ENCODE measurements at regions not wholly inside any gene's neighbourhood (a gene's known extent, or its start where the extent isn't known, plus 50 kb on each side); places are given as distances from the start of the nearest gene placed in this dataset.

DNA sequence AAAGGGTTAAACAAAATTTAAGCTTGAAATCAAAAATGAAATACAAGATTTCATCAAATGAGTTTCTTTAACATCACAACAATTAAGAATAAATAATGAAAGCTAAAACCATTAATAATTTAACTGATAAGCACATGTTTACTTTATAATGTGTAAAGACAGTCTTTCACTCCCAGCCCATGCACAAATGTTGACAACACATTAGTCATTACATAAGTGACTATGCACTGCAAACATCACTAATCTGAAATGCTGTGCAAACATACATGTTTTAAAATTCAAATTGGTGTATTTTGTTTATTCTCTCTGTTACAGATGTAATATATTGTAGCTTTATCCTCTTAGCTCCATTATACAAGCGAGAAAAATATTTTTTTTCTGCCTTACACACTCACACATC, 220.6 kb upstream of the CPXCR1 start:
- Histone ChIP-seq H4K20me1 (replicated peaks; ENCODE audit: insufficient read depth) (no peaks in the 10 kb centered on the region), H3K4me3 (no peak overlapping the region), H2AFZ (no peak overlapping the region), H3F3A (replicated peaks; ENCODE audit: low read depth) (no peaks in the 10 kb centered on the region), H3K4me2 (no peak overlapping the region), H3K27ac (ENCODE audit: low read depth) (no peak overlapping the region), H3K79me2 (replicated peaks; ENCODE audit: insufficient read depth) (no peaks in the 10 kb centered on the region), H3K9me2 (ENCODE audit: insufficient read depth) (no peaks in the 10 kb centered on the region), H3K4me1 (ENCODE audit: insufficient read depth) (no peaks in the 10 kb centered on the region), H3K27me3 (ENCODE audit: insufficient read depth) (no peaks in the 10 kb centered on the region), H3K36me3 (ENCODE audit: insufficient read depth) (no peaks in the 10 kb centered on the region)
- Mint-ChIP-seq H3K36me3 (ENCODE audit: low read depth) (no peaks in the 10 kb centered on the region; the same call in 2 of the 3 replicates), H3K27me3 (ENCODE audit: insufficient read depth, low read depth, poor library complexity) (no peaks in the 10 kb centered on the region), H3K27ac (no peak overlapping the region), H3K4me3 (no peak overlapping the region), H3K4me1 (no peaks in the 10 kb centered on the region), H3K9me3 (peaks cover 12% of the 10 kb centered on the region; the same call in 2 of the 3 replicates)
- no peak for ATAC-seq
- DNase-seq (ENCODE audit: low spot score) = no peak
- TF ChIP-seq ZNF331 (CRISPR knock-in tag; IDR thresholded peaks at IDR 0.05; ENCODE audit: low read depth) = no peak
- no peak for TF ChIP-seq NANOG (IDR thresholded peaks at IDR 0.05; ENCODE audit: borderline replicate concordance)
- TF ChIP-seq, protein P1, sequence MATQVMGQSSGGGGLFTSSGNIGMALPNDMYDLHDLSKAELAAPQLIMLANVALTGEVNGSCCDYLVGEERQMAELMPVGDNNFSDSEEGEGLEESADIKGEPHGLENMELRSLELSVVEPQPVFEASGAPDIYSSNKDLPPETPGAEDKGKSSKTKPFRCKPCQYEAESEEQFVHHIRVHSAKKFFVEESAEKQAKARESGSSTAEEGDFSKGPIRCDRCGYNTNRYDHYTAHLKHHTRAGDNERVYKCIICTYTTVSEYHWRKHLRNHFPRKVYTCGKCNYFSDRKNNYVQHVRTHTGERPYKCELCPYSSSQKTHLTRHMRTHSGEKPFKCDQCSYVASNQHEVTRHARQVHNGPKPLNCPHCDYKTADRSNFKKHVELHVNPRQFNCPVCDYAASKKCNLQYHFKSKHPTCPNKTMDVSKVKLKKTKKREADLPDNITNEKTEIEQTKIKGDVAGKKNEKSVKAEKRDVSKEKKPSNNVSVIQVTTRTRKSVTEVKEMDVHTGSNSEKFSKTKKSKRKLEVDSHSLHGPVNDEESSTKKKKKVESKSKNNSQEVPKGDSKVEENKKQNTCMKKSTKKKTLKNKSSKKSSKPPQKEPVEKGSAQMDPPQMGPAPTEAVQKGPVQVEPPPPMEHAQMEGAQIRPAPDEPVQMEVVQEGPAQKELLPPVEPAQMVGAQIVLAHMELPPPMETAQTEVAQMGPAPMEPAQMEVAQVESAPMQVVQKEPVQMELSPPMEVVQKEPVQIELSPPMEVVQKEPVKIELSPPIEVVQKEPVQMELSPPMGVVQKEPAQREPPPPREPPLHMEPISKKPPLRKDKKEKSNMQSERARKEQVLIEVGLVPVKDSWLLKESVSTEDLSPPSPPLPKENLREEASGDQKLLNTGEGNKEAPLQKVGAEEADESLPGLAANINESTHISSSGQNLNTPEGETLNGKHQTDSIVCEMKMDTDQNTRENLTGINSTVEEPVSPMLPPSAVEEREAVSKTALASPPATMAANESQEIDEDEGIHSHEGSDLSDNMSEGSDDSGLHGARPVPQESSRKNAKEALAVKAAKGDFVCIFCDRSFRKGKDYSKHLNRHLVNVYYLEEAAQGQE (IDR thresholded peaks at IDR 0.05; ENCODE audit: unreplicated experiment) = no peak

- Histone ChIP-seq H3K79me2 (replicated peaks; ENCODE audit: insufficient read depth) (no peaks in the 10 kb centered on the region), H3K27me3 (ENCODE audit: insufficient read depth) (no peaks in the 10 kb centered on the region), H3K4me3 (no peak overlapping the region), H2AFZ (no peak overlapping the region), H3K4me2 (no peak overlapping the region), H3K36me3 (ENCODE audit: insufficient read depth) (no peaks in the 10 kb centered on the region), H4K20me1 (replicated peaks; ENCODE audit: insufficient read depth) (no peaks in the 10 kb centered on the region), H3K4me1 (ENCODE audit: insufficient read depth) (no peaks in the 10 kb centered on the region), H3F3A (replicated peaks; ENCODE audit: low read depth) (no peaks in the 10 kb centered on the region), H3K9me2 (ENCODE audit: insufficient read depth) (no peaks in the 10 kb centered on the region), H3K27ac (ENCODE audit: low read depth) (no peak overlapping the region)
- Mint-ChIP-seq H3K27me3 (ENCODE audit: insufficient read depth, low read depth, poor library complexity) (peaks cover 2% of the 10 kb centered on the region), H3K36me3 (ENCODE audit: low read depth) (no peaks in the 10 kb centered on the region; the same call in 2 of the 3 replicates), H3K27ac (no peak overlapping the region), H3K9me3 (no peaks in the 10 kb centered on the region; the same call in 2 of the 3 replicates), H3K4me1 (no peaks in the 10 kb centered on the region; the same call in 2 of the 3 replicates), H3K4me3 (no peak overlapping the region)
- ATAC-seq (no peak), DNase-seq (ENCODE audit: low spot score) (no peak)
- TF ChIP-seq ZNF462 (CRISPR knock-in tag; IDR thresholded peaks at IDR 0.05) = no peak
- TF ChIP-seq EZH2 (IDR thresholded peaks at IDR 0.05; ENCODE audit: low read depth, unreplicated experiment) = no peak
- TF ChIP-seq, protein P2, sequence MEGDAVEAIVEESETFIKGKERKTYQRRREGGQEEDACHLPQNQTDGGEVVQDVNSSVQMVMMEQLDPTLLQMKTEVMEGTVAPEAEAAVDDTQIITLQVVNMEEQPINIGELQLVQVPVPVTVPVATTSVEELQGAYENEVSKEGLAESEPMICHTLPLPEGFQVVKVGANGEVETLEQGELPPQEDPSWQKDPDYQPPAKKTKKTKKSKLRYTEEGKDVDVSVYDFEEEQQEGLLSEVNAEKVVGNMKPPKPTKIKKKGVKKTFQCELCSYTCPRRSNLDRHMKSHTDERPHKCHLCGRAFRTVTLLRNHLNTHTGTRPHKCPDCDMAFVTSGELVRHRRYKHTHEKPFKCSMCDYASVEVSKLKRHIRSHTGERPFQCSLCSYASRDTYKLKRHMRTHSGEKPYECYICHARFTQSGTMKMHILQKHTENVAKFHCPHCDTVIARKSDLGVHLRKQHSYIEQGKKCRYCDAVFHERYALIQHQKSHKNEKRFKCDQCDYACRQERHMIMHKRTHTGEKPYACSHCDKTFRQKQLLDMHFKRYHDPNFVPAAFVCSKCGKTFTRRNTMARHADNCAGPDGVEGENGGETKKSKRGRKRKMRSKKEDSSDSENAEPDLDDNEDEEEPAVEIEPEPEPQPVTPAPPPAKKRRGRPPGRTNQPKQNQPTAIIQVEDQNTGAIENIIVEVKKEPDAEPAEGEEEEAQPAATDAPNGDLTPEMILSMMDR (conservative IDR thresholded peaks at IDR 0.05; ENCODE audit: low read depth in 2 of 2) = no peak
- TF ChIP-seq NANOG (IDR thresholded peaks at IDR 0.05; ENCODE audit: borderline replicate concordance) = no peak
- no peak for TF ChIP-seq JUNB (IDR thresholded peaks at IDR 0.05; ENCODE audit: unreplicated experiment)
- TF ChIP-seq ETS1 (IDR thresholded peaks at IDR 0.05) = no peak
- TF ChIP-seq POLR2AphosphoS5 (IDR thresholded peaks at IDR 0.05; ENCODE audit: low read depth) = no peak
- TF ChIP-seq CREB1 (CRISPR knock-in tag; IDR thresholded peaks at IDR 0.05; ENCODE audit: low read depth) = no peak
Measured at GRCh38 chrX:88558421-88558820, 188.6 kb upstream of the CPXCR1 start.

Data from GM23338 (cell line).